Right atrium auricular region (tissue), 2 donors: ENCODE measurements at regions not wholly inside any gene's neighbourhood (a gene's known extent, or its start where the extent isn't known, plus 50 kb on each side); places are given as distances from the start of the nearest gene placed in this dataset.

Source experiments
- DNase-seq: peaks from one replicate; pipeline ENCODE4 v3.0.0-alpha.2; 2019; ENCODE audit warnings: low spot score
- H3K27ac ChIP-seq, 2 donors: fragments of 200-600 bp; sonication (generic); 1 replicate in 1 of 2; 2 replicates in 1 of 2; pipeline ENCODE4 v1.5.1; 2016 to 2019
- H3K27me3 ChIP-seq, 2 donors: fragments of 200-600 bp; sonication (generic); one replicate each; pipeline versions ENCODE4 v1.5.1 to v1.6.0; 2017 to 2019
- H3K36me3 ChIP-seq: fragments of 200-600 bp; sonication (generic); one replicate; pipeline ENCODE4 v1.5.1; 2016
- H3K4me1 ChIP-seq, 2 donors: fragments of 200-600 bp; sonication (generic); one replicate each; pipeline versions ENCODE4 v1.5.1 to v1.6.0; 2017 to 2019
- H3K4me3 ChIP-seq, 2 donors: fragments of 200-600 bp; sonication (generic); 1 replicate in 1 of 2; 2 replicates in 1 of 2; pipeline ENCODE4 v1.5.1; 2017 to 2019; ENCODE audit warnings: mild to moderate bottlenecking in 1 of 2, moderate library complexity in 1 of 2
- H3K9me3 ChIP-seq, 2 donors: fragments of 200-600 bp; sonication (generic); one replicate each; pipeline ENCODE4 v1.5.1; 2019
- TF ChIP-seq, protein P1 (sequence below), 2 donors: fragments of 200-600 bp; sonication (generic); IDR thresholded peaks; one replicate each; pipeline ENCODE4 v1.5.1; 2019; ENCODE audit warnings: antibody characterized with exemption in 2 of 2

DNA sequence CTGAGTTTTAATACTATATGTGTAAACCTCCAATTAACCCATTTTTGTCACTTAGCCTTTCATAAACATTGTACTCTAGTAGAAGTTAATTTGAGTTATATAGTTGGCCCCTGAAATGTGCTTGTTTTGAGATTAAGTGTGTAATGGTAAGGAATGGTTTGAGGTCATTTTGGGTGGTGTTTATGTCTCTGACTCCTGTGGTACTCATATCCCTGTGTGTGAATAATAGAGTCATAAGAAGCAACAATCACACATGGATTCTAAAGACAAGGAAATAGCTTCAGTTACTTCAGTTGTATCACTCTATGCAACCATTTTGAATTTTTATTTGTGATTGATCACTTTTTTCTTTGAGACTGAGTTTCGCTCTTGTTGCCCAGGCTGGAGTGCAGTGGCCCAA lies 408.5 kb downstream of the MFSD1 start:
- Histone ChIP-seq H3K4me1 (no peaks in the 10 kb centered on the region), H3K27me3 (no peaks in the 10 kb centered on the region), H3K36me3 (no peaks in the 10 kb centered on the region), H3K27ac (no peak overlapping the region), H3K9me3 (no peaks in the 10 kb centered on the region), H3K4me3 (no peak overlapping the region)
- no peak for DNase-seq
- TF ChIP-seq, protein P1, sequence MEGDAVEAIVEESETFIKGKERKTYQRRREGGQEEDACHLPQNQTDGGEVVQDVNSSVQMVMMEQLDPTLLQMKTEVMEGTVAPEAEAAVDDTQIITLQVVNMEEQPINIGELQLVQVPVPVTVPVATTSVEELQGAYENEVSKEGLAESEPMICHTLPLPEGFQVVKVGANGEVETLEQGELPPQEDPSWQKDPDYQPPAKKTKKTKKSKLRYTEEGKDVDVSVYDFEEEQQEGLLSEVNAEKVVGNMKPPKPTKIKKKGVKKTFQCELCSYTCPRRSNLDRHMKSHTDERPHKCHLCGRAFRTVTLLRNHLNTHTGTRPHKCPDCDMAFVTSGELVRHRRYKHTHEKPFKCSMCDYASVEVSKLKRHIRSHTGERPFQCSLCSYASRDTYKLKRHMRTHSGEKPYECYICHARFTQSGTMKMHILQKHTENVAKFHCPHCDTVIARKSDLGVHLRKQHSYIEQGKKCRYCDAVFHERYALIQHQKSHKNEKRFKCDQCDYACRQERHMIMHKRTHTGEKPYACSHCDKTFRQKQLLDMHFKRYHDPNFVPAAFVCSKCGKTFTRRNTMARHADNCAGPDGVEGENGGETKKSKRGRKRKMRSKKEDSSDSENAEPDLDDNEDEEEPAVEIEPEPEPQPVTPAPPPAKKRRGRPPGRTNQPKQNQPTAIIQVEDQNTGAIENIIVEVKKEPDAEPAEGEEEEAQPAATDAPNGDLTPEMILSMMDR (IDR thresholded peaks at IDR 0.05) = no peak

DNA sequence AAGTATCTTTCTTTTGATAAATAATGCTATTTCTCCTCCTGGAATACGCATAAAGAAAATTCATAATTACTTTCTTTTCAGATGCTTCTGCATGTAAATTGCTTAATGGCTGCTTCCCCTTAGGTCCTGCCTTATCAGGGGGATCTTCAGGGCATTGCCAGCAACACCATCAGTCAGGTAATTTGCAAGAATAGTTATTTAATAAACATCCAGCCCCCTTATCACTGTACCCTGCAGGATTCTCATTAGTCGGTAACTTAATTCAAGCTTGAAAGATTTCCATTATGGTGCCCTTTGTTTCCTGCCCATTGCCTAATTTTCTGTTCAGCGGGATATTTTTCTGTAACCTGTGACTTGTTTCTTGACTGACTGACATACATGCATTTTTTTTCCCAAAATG lies 414.5 kb downstream of the MFSD1 start:
- no peak for DNase-seq
- Histone ChIP-seq H3K4me3 (no peak overlapping the region), H3K27me3 (no peaks in the 10 kb centered on the region), H3K27ac (no peak overlapping the region), H3K4me1 (no peaks in the 10 kb centered on the region), H3K9me3 (no peaks in the 10 kb centered on the region), H3K36me3 (no peaks in the 10 kb centered on the region)
- TF ChIP-seq, protein P1 (IDR thresholded peaks at IDR 0.05) = no peak

DNA sequence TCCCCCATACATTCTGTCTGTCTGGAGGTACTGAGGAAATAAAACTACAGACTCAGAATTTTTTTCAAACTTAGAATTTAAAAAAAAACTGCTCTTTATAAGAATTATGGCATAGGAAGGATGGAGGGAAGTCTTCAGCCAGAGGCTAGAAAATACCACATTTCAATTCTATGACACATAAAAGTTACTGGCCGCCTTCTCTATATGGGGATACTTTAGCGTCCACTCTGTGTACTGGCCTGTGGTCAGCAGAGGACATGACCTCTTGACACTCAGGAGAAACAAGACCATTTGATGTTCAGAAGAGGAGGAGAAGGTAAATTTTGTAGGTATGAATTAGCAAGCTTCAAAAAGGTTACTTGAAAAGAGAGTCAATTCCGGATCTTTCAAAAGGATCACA lies 417.4 kb downstream of the MFSD1 start:
- Histone ChIP-seq H3K4me1 (no peaks in the 10 kb centered on the region), H3K27me3 (no peaks in the 10 kb centered on the region), H3K27ac (no peak overlapping the region), H3K4me3 (no peak overlapping the region), H3K36me3 (no peaks in the 10 kb centered on the region), H3K9me3 (no peaks in the 10 kb centered on the region)
- DNase-seq = no peak
- TF ChIP-seq, protein P1 (IDR thresholded peaks at IDR 0.05) = no peak

DNA sequence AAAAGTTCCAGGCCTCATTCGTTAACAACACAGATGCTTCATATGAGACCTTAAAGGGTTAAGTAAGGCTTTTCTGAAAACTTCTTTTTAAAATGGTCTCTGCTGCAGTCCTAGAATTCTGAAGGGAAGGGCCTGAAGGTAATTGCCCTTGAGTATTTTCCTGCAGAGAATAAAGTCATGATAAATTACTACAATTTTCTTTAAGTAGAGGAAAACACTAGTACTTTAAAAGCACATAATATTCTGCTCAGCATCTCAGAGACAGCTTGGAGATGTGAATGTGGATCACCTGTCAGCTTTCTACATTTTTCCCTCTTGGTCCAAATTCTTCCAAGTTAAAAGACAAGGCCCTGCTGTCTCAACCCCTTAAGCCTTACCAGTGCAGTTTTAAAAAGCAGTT lies 419.5 kb downstream of the MFSD1 start:
- Histone ChIP-seq H3K4me3 (no peak overlapping the region), H3K4me1 (no peaks in the 10 kb centered on the region), H3K9me3 (no peaks in the 10 kb centered on the region), H3K27me3 (no peaks in the 10 kb centered on the region), H3K36me3 (no peaks in the 10 kb centered on the region), H3K27ac (no peak overlapping the region)
- DNase-seq = no peak
- TF ChIP-seq, protein P1 (IDR thresholded peaks at IDR 0.05) = no peak

DNA sequence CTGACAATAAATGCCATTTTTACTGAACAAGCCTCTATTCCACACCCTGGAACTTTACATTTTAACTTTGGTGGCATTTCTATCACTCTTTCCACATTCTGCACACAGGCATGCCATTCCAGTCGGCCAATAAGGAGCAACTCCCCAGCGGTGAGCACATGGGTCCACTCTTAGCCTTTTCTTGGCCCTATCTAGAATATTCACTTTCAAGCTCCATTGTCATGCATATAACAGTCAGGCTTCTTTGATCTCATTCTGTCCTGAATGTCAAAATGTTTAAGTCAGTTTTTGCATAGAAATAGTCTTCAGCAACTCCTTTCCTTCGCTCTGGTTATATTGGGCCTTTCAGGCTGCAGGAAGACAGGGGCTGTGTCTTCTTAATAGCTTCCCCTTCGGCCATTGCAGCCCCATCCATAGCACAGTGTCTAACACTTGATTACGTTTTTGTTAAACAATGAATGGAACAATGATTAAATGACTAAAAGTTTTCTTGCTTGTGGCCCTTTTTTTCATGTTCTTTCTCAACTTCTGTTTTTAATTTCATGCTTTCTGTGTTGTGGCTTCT lies 427.3 kb downstream of the MFSD1 start:
- Histone ChIP-seq H3K36me3 (no peaks in the 10 kb centered on the region), H3K4me3 (no peak overlapping the region), H3K9me3 (no peaks in the 10 kb centered on the region), H3K4me1 (no peaks in the 10 kb centered on the region), H3K27ac (no peak overlapping the region), H3K27me3 (no peaks in the 10 kb centered on the region)
- DNase-seq = no peak
- TF ChIP-seq, protein P1 (IDR thresholded peaks at IDR 0.05) = no peak

DNA sequence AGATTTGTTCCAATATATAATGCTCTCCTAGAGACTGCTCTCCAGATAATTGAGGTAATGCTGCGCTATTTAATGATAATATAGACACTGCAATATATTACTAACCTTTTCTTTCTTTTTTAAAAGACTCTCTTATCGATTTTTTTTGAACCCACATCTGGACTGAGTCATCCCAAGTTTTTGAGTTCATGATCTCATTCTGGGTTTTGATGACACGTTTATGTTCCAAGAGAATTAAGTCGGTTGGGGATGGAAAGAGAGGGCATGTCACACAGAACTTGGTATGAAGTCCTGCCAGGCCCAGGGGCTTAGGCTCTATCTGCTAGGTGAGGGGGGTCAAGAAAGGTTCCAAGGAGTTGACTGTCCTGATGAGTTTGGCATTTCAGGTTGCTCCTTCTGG lies 431.1 kb downstream of the MFSD1 start:
- TF ChIP-seq, protein P1 (IDR thresholded peaks at IDR 0.05) = no peak

More for the DNA sequence above, 431.1 kb downstream of the MFSD1 start:
- Histone ChIP-seq H3K27me3 (no peaks in the 10 kb centered on the region), H3K36me3 (no peaks in the 10 kb centered on the region), H3K4me3 (no peak overlapping the region), H3K27ac (no peak overlapping the region), H3K4me1 (no peaks in the 10 kb centered on the region), H3K9me3 (no peaks in the 10 kb centered on the region)
- no peak for DNase-seq
